Stomach (tissue), 8 donors: ENCODE measurements at regions not wholly inside any gene's neighbourhood (a gene's known extent, or its start where the extent isn't known, plus 50 kb on each side); places are given as distances from the start of the nearest gene placed in this dataset.

Experiments
- DNase-seq, 2 donors: peaks; one replicate each; pipeline versions ENCODE4 v3.0.0 to v3.0.0-alpha.2; 2013 to 2019
- H3K27ac ChIP-seq, 5 donors: fragments of 200-600 bp in 4 of 5; sonication (generic) in 4 of 5; one replicate each; pipeline ENCODE4 v1.5.1; 2013 to 2019; ENCODE audit warnings: mild to moderate bottlenecking in 1 of 5, moderate library complexity in 1 of 5
- H3K27me3 ChIP-seq, 3 donors: fragments of 200-600 bp; sonication (generic); one replicate each; pipeline ENCODE4 v1.5.1; 2017 to 2019; ENCODE audit warnings: mixed run types in 1 of 3
- H3K36me3 ChIP-seq, 4 donors: fragments of 200-600 bp; sonication (generic); 1 replicate in 3 of 4; 2 replicates in 1 of 4; pipeline ENCODE4 v1.5.1; 2016 to 2019
- H3K4me1 ChIP-seq, 4 donors: fragments of 200-600 bp; sonication (generic); one replicate each; pipeline ENCODE4 v1.5.1; 2016 to 2019
- H3K4me3 ChIP-seq, 4 donors: fragments of 200-600 bp; sonication (generic) in 3 of 4; one replicate each; pipeline ENCODE4 v1.5.1; 2016 to 2019; ENCODE audit warnings: mild to moderate bottlenecking in 1 of 4
- H3K9me3 ChIP-seq, 4 donors: fragments of 200-600 bp; sonication (generic); one replicate each; pipeline ENCODE4 v1.5.1; 2016 to 2019
- EP300 ChIP-seq: sonication (generic); formaldehyde crosslinking; IDR thresholded peaks from one replicate; pipeline ENCODE4 v1.6.1; 2017; ENCODE audit warnings: antibody characterized with exemption
- POLR2A ChIP-seq, 4 donors: fragments of 450-650 bp; IDR thresholded peaks; one replicate each; pipeline ENCODE4 v1.6.1; 2016; ENCODE audit warnings: antibody characterized with exemption in 4 of 4, control low read depth in 2 of 4, mild to moderate bottlenecking in 1 of 4, moderate library complexity in 1 of 4
- POLR2AphosphoS5 ChIP-seq, 3 donors: sonication (generic); formaldehyde crosslinking; IDR thresholded peaks; one replicate each; pipeline ENCODE4 v1.6.1; 2016; ENCODE audit warnings: antibody characterized with exemption in 3 of 3
- WGBS, 5 donors: extraction: QIAGEN DNeasy Blood & Tissue Kit in 3 of 5; methylation state at CpG; one replicate each; pipeline versions ENCODE4 v1.1.5 to v1.1.7; 2013 to 2018; 5-methylcytosine and 5-hydroxymethylcytosine counted together
- intact Hi-C: fragments of 100-400 bp; cut with DNase I; formaldehyde crosslinking; loops from one replicate; pipeline ENCODE4 v1.15.1; 2023; ENCODE audit warnings: low total_unique reads
- TF ChIP-seq, protein P1 (sequence below), 7 experiments: fragments of 450-650 bp in 4 of 7; fragments of 200-600 bp in 3 of 7; sonication (generic) in 3 of 7; IDR thresholded peaks; one replicate each; pipeline ENCODE4 v1.5.1; 2016 to 2019; ENCODE audit warnings: antibody characterized with exemption in 7 of 7, control low read depth in 2 of 7, mild to moderate bottlenecking in 1 of 7
- donor health status: healthy with polysubstance abuse.
- donor health status: Bipolar disorder and iron deficiency.
- donor health status: healthy.

DNA sequence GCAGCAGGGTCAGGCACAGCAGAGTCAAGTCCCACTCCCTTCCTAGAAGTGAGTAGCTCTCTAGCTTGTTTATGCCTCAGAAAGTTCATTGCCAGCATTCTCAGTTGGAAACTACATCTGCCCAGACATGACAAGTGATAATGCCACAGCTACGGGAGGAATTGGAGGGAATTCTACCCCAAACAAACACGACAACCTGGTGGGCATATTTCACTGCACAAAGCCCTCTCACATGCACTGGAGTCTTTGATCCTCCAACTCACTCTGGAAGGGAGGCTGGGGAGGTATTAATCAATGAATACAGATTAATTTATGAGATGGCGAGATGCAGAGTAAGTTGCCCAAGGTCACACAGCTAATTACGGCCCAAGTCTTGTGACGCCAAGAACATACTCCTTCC is 126.0 kb upstream of the MGMT start:
- no peaks in the 10 kb centered on the region for H3K9me3 ChIP-seq
- H3K4me1 ChIP-seq, result no peaks in the 10 kb centered on the region
- 72 to 87% (median 83%) methylated on average over 5 of the region's 5 CpGs for WGBS, 5 donors
- no peaks in the 10 kb centered on the region for H3K36me3 ChIP-seq
- no peak overlapping the region for H3K4me3 ChIP-seq
- DNase-seq, result no peak
- intact Hi-C loops, result no loop called here
- TF ChIP-seq, protein P1, sequence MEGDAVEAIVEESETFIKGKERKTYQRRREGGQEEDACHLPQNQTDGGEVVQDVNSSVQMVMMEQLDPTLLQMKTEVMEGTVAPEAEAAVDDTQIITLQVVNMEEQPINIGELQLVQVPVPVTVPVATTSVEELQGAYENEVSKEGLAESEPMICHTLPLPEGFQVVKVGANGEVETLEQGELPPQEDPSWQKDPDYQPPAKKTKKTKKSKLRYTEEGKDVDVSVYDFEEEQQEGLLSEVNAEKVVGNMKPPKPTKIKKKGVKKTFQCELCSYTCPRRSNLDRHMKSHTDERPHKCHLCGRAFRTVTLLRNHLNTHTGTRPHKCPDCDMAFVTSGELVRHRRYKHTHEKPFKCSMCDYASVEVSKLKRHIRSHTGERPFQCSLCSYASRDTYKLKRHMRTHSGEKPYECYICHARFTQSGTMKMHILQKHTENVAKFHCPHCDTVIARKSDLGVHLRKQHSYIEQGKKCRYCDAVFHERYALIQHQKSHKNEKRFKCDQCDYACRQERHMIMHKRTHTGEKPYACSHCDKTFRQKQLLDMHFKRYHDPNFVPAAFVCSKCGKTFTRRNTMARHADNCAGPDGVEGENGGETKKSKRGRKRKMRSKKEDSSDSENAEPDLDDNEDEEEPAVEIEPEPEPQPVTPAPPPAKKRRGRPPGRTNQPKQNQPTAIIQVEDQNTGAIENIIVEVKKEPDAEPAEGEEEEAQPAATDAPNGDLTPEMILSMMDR (IDR thresholded peaks at IDR 0.05), result no peak
- no peak for TF ChIP-seq POLR2A (IDR thresholded peaks at IDR 0.05)
- no peak for TF ChIP-seq EP300
- TF ChIP-seq POLR2AphosphoS5 (IDR thresholded peaks at IDR 0.05), result no peak
- H3K27me3 ChIP-seq, result peaks cover 0 to 3% (median 0%) of the 10 kb centered on the region in 3 donors
- H3K27ac ChIP-seq, result no peak overlapping the region

DNA sequence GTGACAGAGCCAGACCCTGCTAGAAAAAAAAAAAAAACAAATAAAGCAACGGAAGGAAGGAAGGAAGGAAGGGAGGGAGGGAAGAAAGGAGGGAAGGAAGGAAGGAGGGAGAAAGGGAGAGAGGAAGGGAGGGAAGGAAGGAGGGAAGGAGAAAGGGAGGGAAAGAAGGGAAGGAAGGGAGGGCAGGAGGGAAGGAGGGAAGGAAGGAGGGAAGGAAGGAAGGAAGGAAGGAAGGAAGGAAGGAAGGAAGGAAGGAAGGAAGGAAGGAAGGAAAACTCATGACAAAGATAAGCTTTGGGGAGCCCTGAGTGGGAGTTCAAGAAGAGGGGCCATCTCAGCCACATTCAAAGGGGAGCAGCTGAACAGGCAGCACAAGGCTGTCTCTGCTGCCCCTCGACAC is 124.7 kb upstream of the MGMT start:
- intact Hi-C loops, result no loop called here
- no peak for DNase-seq
- Histone ChIP-seq H3K27ac (no peak overlapping the region), H3K4me3 (no peak overlapping the region), H3K36me3 (no peaks in the 10 kb centered on the region), H3K4me1 (no peaks in the 10 kb centered on the region), H3K9me3 (no peaks in the 10 kb centered on the region), H3K27me3 (peaks cover 0 to 3% (median 0%) of the 10 kb centered on the region in 3 donors)
- 57 to 75% (median 71%) methylated on average over 2 of the region's 2 CpGs for WGBS, 5 donors
- TF ChIP-seq, protein P1 (IDR thresholded peaks at IDR 0.05), result no peak
- no peak for TF ChIP-seq POLR2AphosphoS5 (IDR thresholded peaks at IDR 0.05)
- TF ChIP-seq POLR2A (IDR thresholded peaks at IDR 0.05), result no peak
- no peak for TF ChIP-seq EP300

DNA sequence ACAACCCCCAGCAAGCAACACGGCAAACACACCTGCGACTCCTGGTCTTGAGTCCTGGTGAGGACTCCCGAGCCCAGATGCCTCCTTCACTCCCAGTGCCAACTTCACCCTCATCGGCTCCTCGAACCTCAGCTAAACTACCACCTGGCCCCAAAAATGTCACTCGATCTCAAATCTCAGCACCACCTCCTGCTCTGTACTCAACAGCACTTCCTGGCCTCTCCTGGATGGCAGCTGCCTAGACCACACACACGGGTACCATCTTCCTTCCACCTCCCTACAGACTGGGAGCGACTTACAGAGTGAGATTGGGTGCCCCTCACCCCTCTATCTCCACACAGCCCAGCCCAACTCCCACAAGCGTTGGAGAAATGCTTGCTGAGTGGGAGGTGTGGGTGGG is 123.9 kb upstream of the MGMT start:
- intact Hi-C loops, result no loop called here
- Histone ChIP-seq H3K4me1 (no peaks in the 10 kb centered on the region), H3K27ac (no peak overlapping the region), H3K9me3 (no peaks in the 10 kb centered on the region), H3K36me3 (no peaks in the 10 kb centered on the region), H3K27me3 (peaks cover 0 to 3% (median 0%) of the 10 kb centered on the region in 3 donors), H3K4me3 (no peak overlapping the region)
- DNase-seq, result no peak
- WGBS, 5 donors, result 82 to 88% (median 85%) methylated on average over 9 of the region's 9 CpGs
- TF ChIP-seq POLR2A (IDR thresholded peaks at IDR 0.05) (no peak), POLR2AphosphoS5 (IDR thresholded peaks at IDR 0.05) (no peak), EP300 (no peak)
- TF ChIP-seq, protein P1 (IDR thresholded peaks at IDR 0.05), result no peak

- Histone ChIP-seq H3K27ac (no peak overlapping the region), H3K9me3 (no peaks in the 10 kb centered on the region), H3K27me3 (peaks cover 0 to 3% (median 0%) of the 10 kb centered on the region in 3 donors), H3K4me3 (no peak overlapping the region), H3K4me1 (no peaks in the 10 kb centered on the region), H3K36me3 (no peaks in the 10 kb centered on the region)
- intact Hi-C loops, result no loop called here
- no peak for TF ChIP-seq POLR2A (IDR thresholded peaks at IDR 0.05)
- no peak for TF ChIP-seq EP300
- TF ChIP-seq, protein P1 (IDR thresholded peaks at IDR 0.05), result no peak
- TF ChIP-seq POLR2AphosphoS5 (IDR thresholded peaks at IDR 0.05), result no peak
- no peak for DNase-seq
- WGBS, 5 donors, result 89 to 93% (median 93%) methylated on average over 15 of the region's 15 CpGs
These were observed 122.9 kb upstream of the MGMT start for GRCh38 chr10:129344103-129344502.
